Retinal pigment epithelial cell (primary cell): ENCODE measurements at regions not wholly inside any gene's neighbourhood (a gene's known extent, or its start where the extent isn't known, plus 50 kb on each side); places are given as distances from the start of the nearest gene placed in this dataset.

Source experiments
- DNase-seq: peaks from one replicate; pipeline ENCODE4 v3.0.0-alpha.2; 2010; ENCODE audit warnings: low read depth
- H3K4me3 ChIP-seq: 2 replicates; pipeline ENCODE4 v1.5.1; 2011; ENCODE audit warnings: mild to moderate bottlenecking, low read length, control low read depth, moderate library complexity
- CTCF ChIP-seq: conservative IDR thresholded peaks from 2 replicates; pipeline ENCODE4 v1.5.1; 2011; ENCODE audit warnings: low read depth, low read length, control low read depth, inconsistent platforms

- DNase-seq: no peak
- no peak for TF ChIP-seq CTCF
- no peak overlapping the region for H3K4me3 ChIP-seq
Observed at GRCh38 chr2:120828829-120829632, 93.4 kb downstream of the GLI2 start.

- no peak for TF ChIP-seq CTCF
- no peak overlapping the region for H3K4me3 ChIP-seq
- no peak for DNase-seq
Observed at GRCh38 chr2:120829633-120830025, 94.0 kb downstream of the GLI2 start.

- H3K4me3 ChIP-seq: no peak overlapping the region
- TF ChIP-seq CTCF: no peak
- DNase-seq: no peak
Observed at GRCh38 chr2:120830096-120830830, 94.6 kb downstream of the GLI2 start.

DNA sequence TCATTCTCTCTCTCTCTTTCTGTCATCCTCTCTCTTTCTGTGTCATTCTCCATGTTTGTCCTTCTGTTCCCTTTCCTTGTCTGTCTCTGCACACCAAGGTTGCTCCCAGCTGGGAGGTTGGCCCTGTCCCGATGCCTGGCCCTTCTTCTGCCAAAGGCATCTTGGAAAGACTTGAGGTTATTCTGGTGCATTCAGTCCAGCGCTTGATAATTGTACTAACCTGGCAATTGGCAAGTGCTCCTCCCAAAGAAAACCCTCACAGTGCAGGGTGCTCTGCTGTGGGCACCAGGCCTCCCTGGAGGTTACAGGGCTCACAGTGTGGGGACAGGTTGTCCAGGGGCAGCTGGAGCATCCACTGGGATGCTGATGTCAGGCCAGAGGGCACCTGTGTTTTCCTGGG lies 95.4 kb downstream of the GLI2 start:
- no peak overlapping the region for H3K4me3 ChIP-seq
- DNase-seq: no peak
- no peak for TF ChIP-seq CTCF

- H3K4me3 ChIP-seq: no peak overlapping the region
- no peak for TF ChIP-seq CTCF
- DNase-seq: no peak
Observed at GRCh38 chr2:120831891-120832290, 96.2 kb downstream of the GLI2 start.

- no peak for DNase-seq
- H3K4me3 ChIP-seq: no peak overlapping the region
- TF ChIP-seq CTCF: no peak
Observed at GRCh38 chr2:120832296-120833070, 96.8 kb downstream of the GLI2 start.
